Heart right ventricle (tissue), 16 donors: ENCODE measurements at regions not wholly inside any gene's neighbourhood (a gene's known extent, or its start where the extent isn't known, plus 50 kb on each side); places are given as distances from the start of the nearest gene placed in this dataset.

Source experiments
- ATAC-seq, 8 donors: fragments of 200-7000 bp; cut with Tn5 transposase; one replicate each; pipeline ENCODE4 v1.9.1; 2020; ENCODE audit warnings: mild to moderate bottlenecking in 8 of 8, moderate library complexity in 8 of 8, moderate number of reproducible peaks in 1 of 8
- DNase-seq, 2 donors: peaks; one replicate each; pipeline ENCODE4 v3.0.0-alpha.2; 2020
- H3K27ac ChIP-seq, 10 donors: fragments of 200-600 bp; sonication (generic) in 2 of 10; one replicate each; pipeline versions ENCODE4 v1.5.0 to v1.8.0; 2020 to 2022; ENCODE audit warnings: mild to moderate bottlenecking in 3 of 10
- H3K27me3 ChIP-seq, 7 donors: fragments of 200-600 bp; one replicate each; pipeline ENCODE4 v1.8.0; 2021 to 2022; ENCODE audit warnings: mild to moderate bottlenecking in 2 of 7
- H3K36me3 ChIP-seq, 9 donors: fragments of 200-600 bp; sonication (generic) in 1 of 9; one replicate each; pipeline versions ENCODE4 v1.5.0 to v1.8.0; 2020 to 2022; ENCODE audit warnings: mild to moderate bottlenecking in 2 of 9
- H3K4me1 ChIP-seq, 9 donors: fragments of 200-600 bp; sonication (generic) in 1 of 9; one replicate each; pipeline versions ENCODE4 v1.5.0 to v1.8.0; 2020 to 2022; ENCODE audit warnings: mild to moderate bottlenecking in 4 of 9
- H3K4me3 ChIP-seq, 10 donors: fragments of 200-600 bp; sonication (generic) in 2 of 10; one replicate each; pipeline versions ENCODE4 v1.5.0 to v1.8.0; 2020 to 2022; ENCODE audit warnings: mild to moderate bottlenecking in 7 of 10, moderate library complexity in 2 of 10
- H3K9me3 ChIP-seq, 11 donors: fragments of 200-600 bp in 10 of 11; sonication (generic) in 2 of 11; one replicate each; pipeline versions ENCODE4 v1.5.0 to v1.8.0; 2013 to 2022; ENCODE audit warnings: mild to moderate bottlenecking in 2 of 11, control low read depth in 1 of 11, moderate library complexity in 1 of 11
- WGBS, 2 donors: extraction: QIAGEN DNeasy Blood & Tissue Kit; methylation state at CpG; one replicate each; pipeline ENCODE4 v1.1.7; 2013; ENCODE audit warnings: inconsistent platforms in 1 of 2; 5-methylcytosine and 5-hydroxymethylcytosine counted together
- intact Hi-C, 10 donors: fragments of 100-400 bp; cut with DNase I; formaldehyde crosslinking; loops; one replicate each; pipeline versions ENCODE4 v1.11.1 to v1.14.2; 2022
- TF ChIP-seq, protein P1 (sequence below), 9 donors: fragments of 200-600 bp; sonication (generic) in 2 of 9; IDR thresholded peaks; one replicate each; pipeline versions ENCODE4 v1.5.0 to v1.8.0; 2021 to 2022; ENCODE audit warnings: antibody characterized with exemption in 9 of 9, mild to moderate bottlenecking in 5 of 9, moderate library complexity in 1 of 9
- donor health status: Arrhythmogenic right ventricular cardiomyopathy.
- donor health status: ischemic (EF 13 %, LVEDD 7.1; RV severe dilation, severe dysfunction).
- donor health status: healthy with polysubstance abuse.
- donor health status: DM: no; HTN: yes; CAD: no.
- donor health status: DM: no; HTN: no; CAD: no.
- donor health status: ischemic (EF 25% LVEDD 6.9; RV normal size, moderate dysfunction).
- donor health status: ischemic (EF 25% LVEDD 5.7; RV mildly dilated, moderate dysfunction).
- donor health status: healthy.
- donor health status: DM: yes; HTN: yes; CAD: no.
- donor health status: Ischemic cardiomyopathy.
- donor health status: ischemic (EF 35%, LVEDD 5.7; RV mildly dilated, moderate dysfunction).
- donor health status: nonischemic (EF 11% LVEDD 7.7; RV severe dilation, severe dysfunction).
- donor health status: DM: yes; HTN: yes; CAD: no.
- donor health status: PGD.
- donor health status: ischemic (EF 29% LVEDD 5.4; RV normal size, mild dysfunction).
- donor health status: nonischemic (EF 23%, LVEDD 6.1; RV moderate dilation, normal function).

DNA sequence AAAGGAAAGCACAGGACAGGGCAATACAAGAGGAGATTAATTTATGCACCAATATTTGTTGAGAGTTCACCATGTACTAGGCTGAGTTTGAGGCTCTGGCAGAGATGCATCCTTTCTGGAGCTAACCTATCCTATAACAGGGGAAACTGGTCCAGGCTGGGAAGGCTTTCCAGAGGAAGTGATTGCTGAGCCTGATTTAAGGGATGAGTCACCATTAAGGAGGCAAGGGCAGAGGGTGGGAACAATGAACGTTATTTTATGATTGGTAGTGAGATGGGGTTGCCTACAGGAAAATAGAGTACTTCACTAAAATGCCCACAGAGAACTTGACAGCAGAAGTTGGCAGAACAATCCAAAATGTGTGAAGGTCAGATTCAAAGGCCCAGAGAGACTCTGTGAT, 141.4 kb downstream of the PLPP3 start:
- DNase-seq (no peak), ATAC-seq (peak in 4 of 8 donors; percentile 16 to 54 (median 52))
- Histone ChIP-seq H3K4me1 (peaks cover 4 to 71% (median 39%) of the 10 kb centered on the region in 9 donors), H3K36me3 (no peaks in the 10 kb centered on the region), H3K4me3 (no peak overlapping the region), H3K9me3 (no peaks in the 10 kb centered on the region), H3K27ac (peak overlapping the region in 6 of 10 donors; percentile 75 to 90 (median 76)), H3K27me3 (no peaks in the 10 kb centered on the region)
- 27 to 41% methylated on average over 1 of the region's 1 CpG for WGBS, 2 donors
- TF ChIP-seq, protein P1, sequence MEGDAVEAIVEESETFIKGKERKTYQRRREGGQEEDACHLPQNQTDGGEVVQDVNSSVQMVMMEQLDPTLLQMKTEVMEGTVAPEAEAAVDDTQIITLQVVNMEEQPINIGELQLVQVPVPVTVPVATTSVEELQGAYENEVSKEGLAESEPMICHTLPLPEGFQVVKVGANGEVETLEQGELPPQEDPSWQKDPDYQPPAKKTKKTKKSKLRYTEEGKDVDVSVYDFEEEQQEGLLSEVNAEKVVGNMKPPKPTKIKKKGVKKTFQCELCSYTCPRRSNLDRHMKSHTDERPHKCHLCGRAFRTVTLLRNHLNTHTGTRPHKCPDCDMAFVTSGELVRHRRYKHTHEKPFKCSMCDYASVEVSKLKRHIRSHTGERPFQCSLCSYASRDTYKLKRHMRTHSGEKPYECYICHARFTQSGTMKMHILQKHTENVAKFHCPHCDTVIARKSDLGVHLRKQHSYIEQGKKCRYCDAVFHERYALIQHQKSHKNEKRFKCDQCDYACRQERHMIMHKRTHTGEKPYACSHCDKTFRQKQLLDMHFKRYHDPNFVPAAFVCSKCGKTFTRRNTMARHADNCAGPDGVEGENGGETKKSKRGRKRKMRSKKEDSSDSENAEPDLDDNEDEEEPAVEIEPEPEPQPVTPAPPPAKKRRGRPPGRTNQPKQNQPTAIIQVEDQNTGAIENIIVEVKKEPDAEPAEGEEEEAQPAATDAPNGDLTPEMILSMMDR (IDR thresholded peaks at IDR 0.05): no peak
- intact Hi-C loops: loop anchor here in 3 of 10 donors (10.0 kb wide), 1 partner anchor 137 kb away; the partner anchor contains the start of gene PLPP3 (in 3 of the 3)

DNA sequence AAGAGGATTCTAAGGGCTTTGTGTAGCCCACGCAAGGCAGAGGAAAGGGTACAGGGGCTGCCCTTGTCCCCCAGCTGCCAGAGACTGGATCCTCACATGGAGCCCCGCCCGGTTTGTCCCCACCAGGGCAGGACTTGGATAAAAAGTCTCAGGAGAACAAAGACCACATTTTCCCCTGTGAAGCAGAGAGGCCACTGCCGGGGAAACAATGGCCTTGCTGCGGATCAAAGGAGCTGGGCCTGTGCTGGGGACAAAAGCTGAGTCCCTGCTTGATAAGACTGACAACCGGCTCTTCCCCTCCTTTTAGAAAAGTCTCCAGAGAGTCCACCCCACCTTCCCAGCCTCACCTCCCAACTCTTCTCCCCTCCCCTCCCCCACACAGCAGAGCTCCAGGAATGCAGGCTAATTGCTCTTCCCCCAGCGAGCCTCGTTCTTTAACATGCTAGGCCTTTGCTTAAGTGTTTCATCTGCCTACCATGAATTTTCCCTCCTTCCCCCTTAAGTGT, 142.4 kb downstream of the PLPP3 start:
- no peaks in the 10 kb centered on the region for H3K9me3 ChIP-seq
- WGBS, 2 donors: 75 to 80% methylated on average over 8 of the region's 8 CpGs
- intact Hi-C loops: loop anchor here in 3 of 10 donors (10.0 kb wide), 1 partner anchor 138 kb away; the partner anchor contains the start of gene PLPP3 (in 3 of the 3)
- ATAC-seq (no peak), DNase-seq (no peak)
- H3K4me1 ChIP-seq: peaks cover 4 to 81% (median 49%) of the 10 kb centered on the region in 9 donors
- no peak overlapping the region for H3K4me3 ChIP-seq
- no peaks in the 10 kb centered on the region for H3K36me3 ChIP-seq
- no peaks in the 10 kb centered on the region for H3K27me3 ChIP-seq
- TF ChIP-seq, protein P1 (IDR thresholded peaks at IDR 0.05): no peak
- peak overlapping the region in 3 of 10 donors; percentile 17 to 90 (median 76) for H3K27ac ChIP-seq

DNA sequence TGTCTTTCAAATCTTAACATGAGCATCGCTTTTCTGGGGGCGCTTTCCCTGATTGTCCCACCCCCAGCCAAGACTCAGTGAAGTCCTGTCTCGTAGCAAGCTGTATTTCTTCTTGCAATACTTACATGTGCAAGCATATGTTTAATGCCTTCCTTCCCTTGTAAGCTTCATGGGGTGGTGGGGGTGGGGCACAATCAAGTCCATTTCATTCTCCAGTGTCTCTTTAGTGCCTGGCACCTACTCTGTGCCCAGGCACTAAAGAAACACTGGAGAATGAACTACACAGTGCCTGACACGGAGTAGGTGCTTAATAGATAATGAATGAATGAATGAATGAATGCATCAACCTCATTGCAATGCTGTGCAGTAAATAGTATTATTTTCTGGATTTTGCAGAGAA, 143.1 kb downstream of the PLPP3 start:
- Histone ChIP-seq H3K27ac (peak overlapping the region in 2 of 10 donors; percentile 16 to 76), H3K4me1 (peaks cover 4 to 84% (median 49%) of the 10 kb centered on the region in 9 donors), H3K4me3 (no peak overlapping the region), H3K27me3 (no peaks in the 10 kb centered on the region), H3K36me3 (no peaks in the 10 kb centered on the region), H3K9me3 (no peaks in the 10 kb centered on the region)
- DNase-seq (no peak), ATAC-seq (no peak)
- intact Hi-C loops: loop anchor here in 3 of 10 donors (10.0 kb wide), 1 partner anchor 139 kb away; the partner anchor contains the start of gene PLPP3 (in 3 of the 3)
- TF ChIP-seq, protein P1 (IDR thresholded peaks at IDR 0.05): no peak
- 87 to 89% methylated on average over 4 of the region's 4 CpGs for WGBS, 2 donors

DNA sequence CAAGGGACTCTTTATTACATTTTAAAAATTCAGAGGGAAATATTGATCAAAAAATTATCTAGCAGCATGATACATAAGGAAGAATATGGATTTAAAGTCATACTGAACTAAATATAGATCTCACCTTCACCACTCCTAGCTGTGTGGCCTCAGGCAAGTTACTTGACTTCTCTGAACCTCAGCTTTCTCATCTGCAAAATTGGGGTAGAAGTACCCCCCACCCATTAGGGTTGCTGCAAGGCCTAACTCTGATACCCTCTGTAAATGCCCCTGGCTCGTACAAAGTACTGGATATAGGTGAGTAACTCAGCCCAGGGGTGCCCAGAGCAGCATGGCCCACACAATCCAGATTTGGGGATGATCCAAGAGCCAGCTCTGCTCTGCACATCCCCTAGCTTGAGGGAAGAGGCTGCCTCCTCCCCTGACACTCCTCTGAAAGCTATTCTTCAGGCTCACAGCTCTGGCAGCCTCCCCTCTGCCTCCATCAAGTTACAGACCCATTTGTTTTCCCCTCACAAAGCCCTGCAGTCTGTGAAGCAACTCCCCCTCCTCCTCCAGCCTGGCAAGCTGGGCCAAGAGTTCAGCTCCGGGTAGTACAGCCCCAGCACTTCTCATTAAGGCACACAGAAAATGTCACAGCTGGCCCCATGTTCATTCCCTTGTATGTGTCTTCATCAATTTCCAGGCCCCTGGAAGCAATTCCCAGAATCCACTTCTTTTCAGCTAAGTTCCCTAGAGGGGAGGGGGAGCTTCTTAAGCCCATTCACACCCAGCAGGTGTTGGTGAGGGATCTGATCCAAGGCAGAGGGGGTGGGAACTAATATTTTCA, 143.7 kb downstream of the PLPP3 start:
- Histone ChIP-seq H3K27me3 (no peaks in the 10 kb centered on the region), H3K4me1 (peaks cover 4 to 86% (median 49%) of the 10 kb centered on the region in 9 donors), H3K4me3 (no peak overlapping the region), H3K9me3 (no peaks in the 10 kb centered on the region), H3K27ac (peak overlapping the region in 1 of 10 donors; percentile 1), H3K36me3 (no peaks in the 10 kb centered on the region)
- 62 to 63% methylated on average over 2 of the region's 2 CpGs for WGBS, 2 donors
- DNase-seq (no peak), ATAC-seq (no peak)
- TF ChIP-seq, protein P1 (IDR thresholded peaks at IDR 0.05): no peak
- intact Hi-C loops: loop anchor here in 3 of 10 donors (10.0 kb wide), 1 partner anchor 139 kb away; the partner anchor contains the start of gene PLPP3 (in 3 of the 3)
